NCI-H2081 treated with DMSO at 0.1 percent for 48 hours (cell line): ENCODE measurements at regions not wholly inside any gene's neighbourhood (a gene's known extent, or its start where the extent isn't known, plus 50 kb on each side); places are given as distances from the start of the nearest gene placed in this dataset.

Source experiments
- DNase-seq: peaks from one replicate; lab custom pipeline; 2025; lab: John Stamatoyannopoulos, UW

GRCh38 chr9:124179196-124180071 is 78.3 kb upstream of the NEK6 start:
- no peak for DNase-seq

DNA sequence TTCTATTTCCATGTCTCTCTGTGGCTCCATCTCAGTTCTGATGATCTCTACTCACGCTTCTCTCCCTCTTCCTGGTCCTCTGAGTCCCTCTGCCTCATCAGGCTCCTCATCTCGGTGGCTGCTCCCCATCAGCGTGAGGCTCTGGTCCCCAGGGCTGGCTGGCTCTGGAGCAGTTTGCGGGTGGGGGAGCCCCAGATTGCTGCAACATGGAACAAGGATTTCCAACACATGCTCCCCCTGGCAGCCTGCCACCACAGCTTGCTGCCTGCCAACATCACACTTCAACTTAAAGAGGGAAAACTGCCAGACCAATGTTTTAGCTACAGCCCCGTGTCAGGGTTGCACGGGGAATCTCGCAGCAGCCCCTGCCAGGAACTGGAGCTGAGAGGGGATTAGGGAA is 77.2 kb upstream of the NEK6 start:
- DNase-seq = peak; percentile 8

- DNase-seq = no peak
Measured at GRCh38 chr9:124182741-124183140, 75.0 kb upstream of the NEK6 start.

GRCh38 chr9:124183772-124184171 is 74.0 kb upstream of the NEK6 start:
- DNase-seq = no peak

- DNase-seq = no peak
Measured at GRCh38 chr9:124185413-124185812, 72.3 kb upstream of the NEK6 start.

- no peak for DNase-seq
Measured at GRCh38 chr9:124187311-124187710, 70.4 kb upstream of the NEK6 start.

DNA sequence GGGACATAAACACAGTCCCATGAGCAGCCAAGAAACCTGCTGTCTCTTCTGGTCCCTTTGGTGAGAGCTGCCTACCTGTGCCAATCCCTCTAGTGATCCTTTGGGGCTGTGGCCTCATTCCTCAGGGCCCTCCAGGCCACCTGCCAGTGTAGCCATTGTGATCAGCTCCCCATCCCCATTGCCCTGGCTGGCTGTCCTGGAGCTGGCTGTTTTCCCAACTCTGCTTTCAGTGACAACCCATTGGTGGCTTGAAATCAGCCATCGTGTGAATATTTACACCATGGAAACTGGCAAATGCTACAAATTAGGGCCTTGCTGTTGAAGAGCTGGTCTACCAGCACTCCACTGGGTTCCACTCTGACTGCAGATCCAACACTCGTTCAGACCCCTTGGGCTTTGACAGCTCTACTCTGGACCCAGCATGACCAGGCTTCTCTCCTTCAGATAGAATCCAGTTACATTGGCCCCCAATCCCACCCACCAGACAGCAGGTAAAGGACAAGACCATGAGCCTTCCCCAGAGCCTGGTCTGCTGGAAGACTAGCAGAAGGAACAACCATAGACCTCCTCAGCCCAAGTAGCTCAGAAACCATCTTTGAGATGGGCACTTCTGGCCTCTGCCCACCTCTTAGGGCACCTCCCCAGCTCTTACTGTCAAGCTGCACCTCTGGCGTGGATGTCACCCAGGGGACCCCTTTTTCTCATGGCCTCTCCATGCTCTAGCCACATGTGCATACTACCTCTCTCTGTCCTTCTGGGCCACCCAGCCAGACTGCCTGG is 69.2 kb upstream of the NEK6 start:
- no peak for DNase-seq

- DNase-seq = no peak
Measured at GRCh38 chr9:124190761-124191160, 67.0 kb upstream of the NEK6 start.

GRCh38 chr9:124191691-124192395 is 65.9 kb upstream of the NEK6 start:
- no peak for DNase-seq

DNA sequence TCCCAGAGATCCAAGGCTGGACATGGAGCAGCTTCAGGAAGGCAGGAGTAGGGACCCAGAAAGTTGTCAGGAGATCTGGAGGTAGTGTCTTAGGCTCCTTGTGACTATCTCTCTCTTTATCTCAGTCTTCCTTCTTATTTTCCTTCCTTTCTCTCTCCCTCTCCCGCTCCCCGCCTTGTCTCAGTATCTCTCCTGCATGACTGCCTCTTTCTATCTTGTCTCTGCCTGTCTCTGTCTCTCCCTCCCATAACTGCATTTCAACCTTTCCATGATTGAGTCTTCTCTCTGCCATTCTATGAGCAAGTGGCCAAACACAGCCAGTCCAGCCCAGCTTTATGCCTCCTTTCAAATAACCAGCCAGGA is 61.0 kb upstream of the NEK6 start:
- no peak for DNase-seq

DNA sequence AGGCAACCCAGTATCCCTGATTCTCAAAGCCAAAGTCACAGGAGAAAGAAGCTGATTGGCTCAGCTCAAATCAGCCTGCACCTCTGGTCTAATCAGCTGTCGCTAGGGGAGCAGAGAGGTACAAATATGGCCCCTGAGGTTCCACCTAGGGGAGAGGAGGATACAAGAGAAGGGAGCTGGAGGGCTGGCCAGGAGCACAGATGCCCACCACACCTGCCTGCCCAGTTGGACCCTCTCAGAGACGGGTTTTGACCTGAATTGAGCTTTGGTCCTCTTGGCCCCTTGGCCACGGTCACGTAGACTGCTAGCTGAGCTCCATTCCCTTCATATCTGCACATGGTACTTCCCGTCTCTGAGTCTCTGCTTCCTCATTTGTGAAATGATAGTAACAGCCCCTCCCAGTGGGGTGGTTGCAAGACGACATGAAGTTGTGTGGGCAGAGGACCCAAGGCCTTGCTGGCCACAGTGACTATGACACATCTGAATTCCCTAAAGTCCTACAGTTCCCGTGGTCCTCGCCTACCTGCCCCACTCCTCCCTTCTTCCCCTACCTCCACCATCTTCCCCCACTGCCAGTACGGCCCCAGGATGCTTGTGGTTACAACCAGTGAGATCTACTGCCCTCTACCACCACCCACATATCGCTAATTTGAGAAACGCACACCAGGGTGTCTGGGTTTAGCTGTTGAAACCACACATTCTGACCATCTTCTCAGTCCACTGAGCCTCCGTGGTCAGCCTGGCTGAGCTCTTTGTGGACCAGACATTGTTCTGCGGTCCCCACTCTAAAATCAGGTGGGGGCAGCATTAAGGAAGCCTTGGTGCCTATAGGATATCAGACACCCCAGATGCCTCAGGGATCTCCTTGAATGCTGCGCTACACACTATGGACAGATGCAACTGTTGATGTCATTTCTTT is 60.3 kb upstream of the NEK6 start:
- no peak for DNase-seq

- DNase-seq = no peak
Measured at GRCh38 chr9:124198331-124198730, 59.4 kb upstream of the NEK6 start.

DNA sequence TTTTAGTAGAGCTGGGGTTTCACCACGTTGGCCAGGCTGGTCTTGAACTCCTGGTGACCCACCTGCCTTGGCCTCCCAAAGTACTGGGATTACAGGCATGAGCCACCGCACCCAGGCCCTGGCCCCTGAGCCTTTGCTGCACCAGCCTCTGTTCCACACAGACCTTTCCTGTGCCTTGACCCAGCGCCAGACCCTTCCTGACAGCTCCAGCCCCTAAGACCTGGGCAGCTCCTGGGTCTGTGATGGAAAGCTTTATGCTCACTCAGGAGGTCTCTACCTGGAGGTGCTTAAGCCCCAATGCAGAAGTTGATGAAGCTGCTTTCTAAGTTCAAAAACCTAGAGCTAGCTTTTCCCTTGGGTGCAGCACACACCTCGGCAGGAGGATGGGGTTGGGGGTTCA is 58.8 kb upstream of the NEK6 start:
- no peak for DNase-seq

- DNase-seq = no peak
Measured at GRCh38 chr9:124199474-124199873, 58.3 kb upstream of the NEK6 start.

GRCh38 chr9:124202447-124202971 is 55.2 kb upstream of the NEK6 start:
- DNase-seq = no peak

DNA sequence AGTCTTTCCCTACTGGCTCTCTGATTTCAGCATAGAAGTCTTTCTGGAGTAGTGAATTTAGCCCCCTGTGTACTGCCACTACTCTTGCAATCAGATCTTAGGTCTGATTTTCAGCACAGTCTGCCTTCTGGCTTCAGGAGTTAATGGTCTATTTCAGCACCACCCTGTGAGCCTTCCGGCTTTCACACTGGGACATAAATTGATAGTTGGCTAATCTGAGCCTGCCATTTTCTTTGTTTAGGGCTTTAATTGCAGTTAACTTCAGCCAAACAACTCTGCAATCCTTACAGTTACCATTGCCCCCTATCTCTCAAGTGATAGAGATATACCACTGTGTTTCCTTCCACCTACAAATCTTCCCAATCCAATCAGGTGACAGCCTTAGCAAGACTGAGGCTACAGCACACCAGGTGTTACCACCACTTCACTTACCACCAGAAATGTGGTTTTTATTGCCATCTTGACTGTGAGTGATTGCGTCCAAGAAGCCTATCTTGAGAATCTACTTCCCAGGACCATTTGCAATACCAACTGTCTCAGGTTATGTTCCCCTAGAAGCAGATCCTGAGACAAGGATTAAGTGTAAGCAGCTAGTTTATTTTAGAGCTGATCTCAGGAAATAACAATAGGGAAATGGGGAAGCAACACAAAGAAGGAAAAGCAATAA is 51.9 kb upstream of the NEK6 start:
- DNase-seq = no peak

- no peak for DNase-seq
Measured at GRCh38 chr9:124206391-124206790, 51.4 kb upstream of the NEK6 start.
